H1 (cell line): ENCODE measurements at regions not wholly inside any gene's neighbourhood (a gene's known extent, or its start where the extent isn't known, plus 50 kb on each side); places are given as distances from the start of the nearest gene placed in this dataset.

Source experiments
- CTCF ChIA-PET: fragments of 300-600 bp; sonication (Branson Sonifier 250); formaldehyde crosslinking; loops from one replicate; lab custom pipeline; 2021; ENCODE audit not compliant: partially characterized antibody; lab: Charles Lee
- POLR2A ChIA-PET: fragments of 300-600 bp; sonication (Branson Sonifier 250); formaldehyde crosslinking; loops from one replicate; lab custom pipeline; 2021; ENCODE audit warnings: inconsistent platforms; ENCODE audit not compliant: partially characterized antibody; lab: Charles Lee
- DNase-seq, 2 experiments: peaks; one replicate each; pipeline versions ENCODE4 v3.0.0 to v3.0.0-alpha.2; 2010 to 2022; ENCODE audit warnings: low spot score in 2 of 2, low read depth in 1 of 2, mixed read lengths in 1 of 2
- FAIRE-seq: peaks from 2 replicates; lab custom pipeline; 2011; peaks lifted over from hg19 to GRCh38; lab: Jason Lieb, UNC
- H2AFZ ChIP-seq: 2 replicates; pipeline ENCODE4 v1.8.1; 2012; ENCODE audit warnings: low read length, inconsistent platforms
- H2AK5ac ChIP-seq: 2 replicates; pipeline ENCODE4 v1.6.1; 2013; ENCODE audit warnings: low read depth, low read length
- H2BK120ac ChIP-seq: replicated peaks from 2 replicates; pipeline ENCODE3; 2013; ENCODE audit warnings: low read depth, low read length, inconsistent platforms
- H2BK12ac ChIP-seq: 2 replicates; pipeline ENCODE4 v1.6.1; 2013; ENCODE audit warnings: low read depth, low read length
- H2BK15ac ChIP-seq: 2 replicates; pipeline ENCODE4 v1.6.1; 2013; ENCODE audit warnings: low read length
- H2BK20ac ChIP-seq: 2 replicates; pipeline ENCODE4 v1.6.1; 2013; ENCODE audit warnings: low read length
- H2BK5ac ChIP-seq: 2 replicates; pipeline ENCODE4 v1.6.1; 2013; ENCODE audit warnings: low read depth, low read length
- H3K14ac ChIP-seq: 2 replicates; pipeline ENCODE4 v1.6.1; 2013; ENCODE audit warnings: inconsistent platforms; ENCODE audit not compliant: insufficient read length
- H3K18ac ChIP-seq: 2 replicates; pipeline ENCODE4 v1.6.1; 2013; ENCODE audit warnings: low read length; ENCODE audit errors: extremely low read depth
- H3K23ac ChIP-seq: 2 replicates; pipeline ENCODE4 v1.6.1; 2013; ENCODE audit warnings: inconsistent platforms; ENCODE audit not compliant: insufficient read length
- H3K23me2 ChIP-seq: 2 replicates; pipeline ENCODE4 v1.6.1; 2013; ENCODE audit warnings: low read depth, low read length
- H3K27ac ChIP-seq: 2 replicates; pipeline ENCODE4 v1.6.1; 2011; ENCODE audit warnings: low read depth, low read length, inconsistent platforms
- H3K27me3 ChIP-seq, 4 experiments: replicated peaks in 1 of 4; 1 replicate in 1 of 4; 2 replicates in 3 of 4; pipeline versions ENCODE4 v1.6.1 to v1.8.1; 2011 to 2013; ENCODE audit warnings: low read length in 3 of 4, mild to moderate bottlenecking in 3 of 4, inconsistent platforms in 2 of 4, mixed read lengths in 2 of 4, moderate library complexity in 1 of 4; ENCODE audit not compliant: control insufficient read depth in 3 of 4, insufficient read depth in 3 of 4; ENCODE audit errors: extremely low read depth in 1 of 4
- H3K36me3 ChIP-seq, 4 experiments: 2 replicates each; pipeline versions ENCODE4 v1.6.1 to v1.8.1; 2011 to 2013; ENCODE audit warnings: mild to moderate bottlenecking in 4 of 4, low read length in 3 of 4, moderate library complexity in 2 of 4, control low read depth in 1 of 4, inconsistent platforms in 1 of 4; ENCODE audit not compliant: insufficient read depth in 4 of 4, control insufficient read depth in 2 of 4
- H3K4ac ChIP-seq: replicated peaks from 2 replicates; pipeline ENCODE3; 2013; ENCODE audit warnings: low read length, low read depth, mixed read lengths, inconsistent platforms; ENCODE audit not compliant: insufficient read length
- H3K4me1 ChIP-seq, 4 experiments: replicated peaks in 1 of 4; 1 replicate in 1 of 4; 2 replicates in 3 of 4; pipeline versions ENCODE4 v1.6.1 to v1.8.1; 2011 to 2013; ENCODE audit warnings: low read length in 3 of 4, inconsistent platforms in 2 of 4, mixed read lengths in 1 of 4; ENCODE audit not compliant: insufficient read depth in 4 of 4, control insufficient read depth in 3 of 4
- H3K4me2 ChIP-seq, 2 experiments: 2 replicates each; pipeline versions ENCODE4 v1.6.1 to v1.8.1; 2011 to 2013; ENCODE audit warnings: low read depth in 2 of 2, low read length in 2 of 2, control low read depth in 1 of 2, inconsistent platforms in 1 of 2, mild to moderate bottlenecking in 1 of 2; ENCODE audit not compliant: insufficient read depth in 1 of 2
- H3K4me3 ChIP-seq, 4 experiments: fragments of 200-600, 300-600 bp in 1 of 4; sonication (generic), shearing (Covaris generic), sonication (Bioruptor Twin) in 1 of 4; 2 replicates each; pipeline versions ENCODE4 v1.5.1 to v1.8.1; 2011 to 2016; ENCODE audit warnings: low read length in 4 of 4, low read depth in 3 of 4, control low read depth in 2 of 4, inconsistent platforms in 2 of 4, mild to moderate bottlenecking in 2 of 4, mixed read lengths in 1 of 4, moderate library complexity in 1 of 4; ENCODE audit not compliant: insufficient read depth in 2 of 4; ENCODE audit errors: extremely low read depth in 1 of 4
- H3K56ac ChIP-seq: replicated peaks from 2 replicates; pipeline ENCODE3; 2013; ENCODE audit warnings: low read depth, mild to moderate bottlenecking, mixed read lengths, low read length, inconsistent platforms; ENCODE audit not compliant: insufficient read length
- H3K79me1 ChIP-seq: 2 replicates; pipeline ENCODE4 v1.6.1; 2013; ENCODE audit warnings: low read depth, low read length, control low read depth
- H3K79me2 ChIP-seq, 2 experiments: 2 replicates each; pipeline versions ENCODE4 v1.6.1 to v1.8.1; 2012 to 2013; ENCODE audit warnings: low read length in 2 of 2, mild to moderate bottlenecking in 2 of 2, inconsistent platforms in 1 of 2; ENCODE audit not compliant: insufficient read depth in 2 of 2, control insufficient read depth in 1 of 2
- H3K9ac ChIP-seq, 4 experiments: replicated peaks in 1 of 4; 1 replicate in 1 of 4; 2 replicates in 3 of 4; pipeline versions ENCODE4 v1.6.1 to v1.8.1; 2011 to 2013; ENCODE audit warnings: low read depth in 3 of 4, low read length in 3 of 4, control low read depth in 2 of 4, mild to moderate bottlenecking in 2 of 4, moderate library complexity in 2 of 4, inconsistent platforms in 1 of 4; ENCODE audit errors: extremely low read depth in 1 of 4
- H3K9me3 ChIP-seq, 2 experiments: 2 replicates each; pipeline versions ENCODE4 v1.6.1 to v1.8.1; 2012 to 2013; ENCODE audit warnings: mild to moderate bottlenecking in 2 of 2, moderate library complexity in 2 of 2, control low read depth in 1 of 2, inconsistent platforms in 1 of 2, low read depth in 1 of 2, low read length in 1 of 2, mixed read lengths in 1 of 2; ENCODE audit not compliant: insufficient read depth in 2 of 2
- H4K20me1 ChIP-seq, 2 experiments: replicated peaks in 1 of 2; 2 replicates each; pipeline versions ENCODE3 to v1.8.1; 2011 to 2013; ENCODE audit warnings: inconsistent platforms in 2 of 2, low read length in 2 of 2, mild to moderate bottlenecking in 1 of 2; ENCODE audit not compliant: insufficient read depth in 2 of 2, control insufficient read depth in 1 of 2
- H4K5ac ChIP-seq: 2 replicates; pipeline ENCODE4 v1.6.1; 2013; ENCODE audit warnings: low read length, low read depth, mixed read lengths, inconsistent platforms; ENCODE audit not compliant: insufficient read length
- H4K8ac ChIP-seq: 2 replicates; pipeline ENCODE4 v1.8.0; 2013; ENCODE audit warnings: mild to moderate bottlenecking, moderate library complexity, low read length, inconsistent platforms; ENCODE audit not compliant: insufficient read depth; ENCODE audit errors: extremely low read depth
- H4K91ac ChIP-seq: replicated peaks from 2 replicates; pipeline ENCODE3; 2013; ENCODE audit warnings: low read length, mixed read lengths, inconsistent platforms; ENCODE audit not compliant: insufficient read length
- CBX8 ChIP-seq: fragments of 300-800, 300-1000 bp; sonication (generic); IDR thresholded peaks from 2 replicates; pipeline ENCODE4 v1.7.1; 2016; ENCODE audit warnings: low read depth, low read length, borderline replicate concordance
- CEBPB ChIP-seq: IDR thresholded peaks from 2 replicates; pipeline ENCODE4 v1.6.1; 2012; ENCODE audit warnings: low read depth, low read length
- CREB1 ChIP-seq: IDR thresholded peaks from 2 replicates; pipeline ENCODE4 v1.6.1; 2012; ENCODE audit warnings: inconsistent platforms
- FOSL1 ChIP-seq: IDR thresholded peaks from 2 replicates; pipeline ENCODE4 v1.6.1; 2011; ENCODE audit warnings: mild to moderate bottlenecking, low read depth, low read length, moderate library complexity; ENCODE audit not compliant: insufficient read depth
- KDM4A ChIP-seq: IDR thresholded peaks from one replicate; pipeline ENCODE4 v1.7.1; 2012; ENCODE audit warnings: low read depth, mild to moderate bottlenecking, moderate library complexity, low read length, inconsistent platforms; ENCODE audit not compliant: severe bottlenecking
- NRF1 ChIP-seq: IDR thresholded peaks from 2 replicates; pipeline ENCODE4 v1.6.1; 2011; ENCODE audit warnings: mild to moderate bottlenecking, low read depth, low read length, improper control_type of control experiment
- RXRA ChIP-seq: IDR thresholded peaks from 2 replicates; pipeline ENCODE4 v1.6.1; 2011; ENCODE audit warnings: low read depth, mild to moderate bottlenecking, low read length, moderate library complexity; ENCODE audit not compliant: insufficient read depth
- SP1 ChIP-seq: IDR thresholded peaks from 2 replicates; pipeline ENCODE4 v1.6.1; 2011; ENCODE audit warnings: low read depth, low read length
- SP4 ChIP-seq: IDR thresholded peaks from 2 replicates; pipeline ENCODE4 v1.6.1; 2012; ENCODE audit warnings: low read length, inconsistent platforms
- WGBS, 2 experiments: shearing (Covaris generic) in 1 of 2; methylation state at CpG; one replicate each; pipeline versions ENCODE4 v1.1.6 to v1.1.7; 2013 to 2015; ENCODE audit warnings: low lambda C conversion rate in 2 of 2, mixed read lengths in 2 of 2, inconsistent platforms in 1 of 2, low coverage in 1 of 2, missing lambda C conversion rate in 1 of 2; ENCODE audit not compliant: insufficient replicate concordance in 2 of 2, insufficient coverage in 1 of 2, insufficient read length in 1 of 2; ENCODE audit errors: extremely low coverage in 1 of 2, missing lambda C conversion rate in 1 of 2; 5-methylcytosine and 5-hydroxymethylcytosine counted together

DNA sequence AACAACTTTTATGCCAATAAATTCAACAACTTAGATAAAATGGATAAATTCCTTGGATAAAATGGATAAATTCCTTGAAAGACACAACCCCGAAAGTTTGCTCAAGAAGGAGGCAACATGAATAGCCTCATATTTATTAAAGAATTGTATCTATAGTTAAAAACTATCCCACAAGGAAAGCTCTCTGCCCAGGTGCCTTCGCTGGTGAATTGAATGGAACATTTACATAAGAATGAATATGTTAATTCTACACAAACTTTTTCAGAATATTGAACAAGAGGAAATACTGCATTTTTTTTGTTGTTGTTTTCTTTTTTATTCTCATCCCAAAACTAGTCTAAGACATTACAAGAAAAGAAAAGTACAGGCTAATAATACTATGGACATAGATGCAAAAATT, 805.3 kb upstream of the RAB6C start:
- H3K56ac ChIP-seq: no peak overlapping the region
- POLR2A ChIA-PET: no interaction called here
- no peaks in the 10 kb centered on the region for H3K9me3 ChIP-seq
- no peak overlapping the region for H4K91ac ChIP-seq
- no peak for FAIRE-seq
- H3K79me1 ChIP-seq: no peaks in the 10 kb centered on the region
- H2AK5ac ChIP-seq: no peak overlapping the region
- no peak overlapping the region for H2BK15ac ChIP-seq
- H3K14ac ChIP-seq: no peak overlapping the region
- H3K4me3 ChIP-seq: no peak overlapping the region
- H2AFZ ChIP-seq: no peak overlapping the region
- no peak overlapping the region for H4K5ac ChIP-seq
- no peaks in the 10 kb centered on the region for H3K36me3 ChIP-seq
- H2BK12ac ChIP-seq: no peak overlapping the region
- no peaks in the 10 kb centered on the region for H3K23me2 ChIP-seq
- no peak overlapping the region for H3K4me2 ChIP-seq
- H3K9ac ChIP-seq: no peak overlapping the region
- no peak overlapping the region for H3K4ac ChIP-seq
- H3K27ac ChIP-seq: no peak overlapping the region
- no peak overlapping the region for H4K8ac ChIP-seq
- H3K27me3 ChIP-seq: no peaks in the 10 kb centered on the region
- no peak overlapping the region for H2BK120ac ChIP-seq
- CTCF ChIA-PET: interaction anchor here (0.9 kb wide), 1 partner anchor 14 kb away, joined by 3 read pairs; no protein-coding TSS in a partner anchor
- DNase-seq: no peak
- H3K18ac ChIP-seq: no peak overlapping the region
- H4K20me1 ChIP-seq: no peaks in the 10 kb centered on the region
- no peak overlapping the region for H2BK20ac ChIP-seq
- no peaks in the 10 kb centered on the region; a peak in 2 of 7 replicates for H3K4me1 ChIP-seq
- WGBS, 2 experiments: 40% methylated on average over 2 of the region's 2 CpGs; no CpG with 5 or more reads in 1 of the 2 experiments
- TF ChIP-seq SP4 (no peak), NRF1 (no peak), CBX8 (no peak), CEBPB (no peak), RXRA (no peak), KDM4A (no peak), SP1 (no peak), CREB1 (no peak), FOSL1 (no peak)
- TF ChIP-seq, all 59 proteins: peak for 0
- H3K79me2 ChIP-seq: no peaks in the 10 kb centered on the region
- H3K23ac ChIP-seq: no peak overlapping the region
- no peak overlapping the region for H2BK5ac ChIP-seq
